Activated B cell treated with CpG ODN at 0.5 μM for 24 hours (primary cell): ENCODE measurements at regions not wholly inside any gene's neighbourhood (a gene's known extent, or its start where the extent isn't known, plus 50 kb on each side); places are given as distances from the start of the nearest gene placed in this dataset.

Experiments
- ATAC-seq: fragments of 200-7000 bp; cut with Tn5 transposase; one replicate; pipeline ENCODE4 v1.10.0; 2021; ENCODE audit warnings: low read depth, mild to moderate bottlenecking, moderate library complexity
- CTCF ChIA-PET: fragments of 350-600 bp; sonication (Branson Sonifier 250); formaldehyde crosslinking; loops from one replicate; lab custom pipeline; 2021; ENCODE audit warnings: antibody characterized with exemption; lab: Charles Lee
- POLR2A ChIA-PET: fragments of 350-600 bp; sonication (Branson Sonifier 250); formaldehyde crosslinking; loops from one replicate; lab custom pipeline; 2021; ENCODE audit warnings: antibody characterized with exemption; lab: Charles Lee
- DNase-seq: peaks from one replicate; pipeline ENCODE4 v3.0.0; 2022
- H3K27ac Mint-ChIP-seq: one replicate; pipeline ENCODE4 v1.8.0; 2020; ENCODE audit warnings: mixed read lengths
- H3K27me3 Mint-ChIP-seq: one replicate; pipeline ENCODE4 v1.8.0; 2021; ENCODE audit warnings: mixed read lengths
- H3K36me3 Mint-ChIP-seq: one replicate; pipeline ENCODE4 v1.8.0; 2021; ENCODE audit warnings: low read depth, mixed read lengths
- H3K4me1 Mint-ChIP-seq: one replicate; pipeline ENCODE4 v1.8.0; 2021; ENCODE audit warnings: mixed read lengths
- H3K4me3 Mint-ChIP-seq: one replicate; pipeline ENCODE4 v1.8.0; 2020; ENCODE audit warnings: mild to moderate bottlenecking, mixed read lengths
- H3K9me3 Mint-ChIP-seq: one replicate; pipeline ENCODE4 v1.8.0; 2020; ENCODE audit warnings: mixed read lengths
- intact Hi-C: fragments of 100-400 bp; cut with micrococcal nuclease; formaldehyde crosslinking; loops from one replicate; pipeline ENCODE4 v1.15.1; 2024
- TF ChIP-seq, protein P1 (sequence below): fragments of 200-600 bp; IDR thresholded peaks from one replicate; pipeline ENCODE4 v1.8.0; 2022; ENCODE audit warnings: antibody characterized with exemption, mild to moderate bottlenecking

DNA sequence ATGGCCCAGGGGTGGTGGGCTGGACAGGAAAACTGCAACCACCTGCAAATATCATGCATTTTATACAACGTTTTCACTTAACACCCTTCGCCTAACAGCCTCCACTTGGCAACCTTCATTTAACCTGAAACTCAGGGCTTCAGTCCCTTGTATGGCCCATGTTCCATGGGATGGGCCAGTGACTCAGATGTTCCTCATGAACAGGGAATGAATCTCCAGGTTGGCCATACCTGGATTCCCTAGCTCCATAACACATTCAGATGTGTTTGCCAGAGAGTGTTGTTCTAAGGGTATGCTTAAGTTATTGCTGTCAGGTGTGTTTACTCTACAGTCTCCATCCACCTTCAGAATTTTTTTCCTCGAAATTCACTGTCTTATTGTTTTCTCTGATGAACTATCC, 316.9 kb downstream of the JRKL start:
- no peak overlapping the region for H3K4me3 Mint-ChIP-seq
- POLR2A ChIA-PET, result no interaction called here
- H3K27ac Mint-ChIP-seq, result no peak overlapping the region
- CTCF ChIA-PET, result no interaction called here
- intact Hi-C loops, result no loop called here
- H3K9me3 Mint-ChIP-seq, result no peaks in the 10 kb centered on the region
- DNase-seq (no peak), ATAC-seq (no peak)
- no peaks in the 10 kb centered on the region for H3K4me1 Mint-ChIP-seq
- no peaks in the 10 kb centered on the region for H3K36me3 Mint-ChIP-seq
- no peaks in the 10 kb centered on the region for H3K27me3 Mint-ChIP-seq
- TF ChIP-seq, protein P1, sequence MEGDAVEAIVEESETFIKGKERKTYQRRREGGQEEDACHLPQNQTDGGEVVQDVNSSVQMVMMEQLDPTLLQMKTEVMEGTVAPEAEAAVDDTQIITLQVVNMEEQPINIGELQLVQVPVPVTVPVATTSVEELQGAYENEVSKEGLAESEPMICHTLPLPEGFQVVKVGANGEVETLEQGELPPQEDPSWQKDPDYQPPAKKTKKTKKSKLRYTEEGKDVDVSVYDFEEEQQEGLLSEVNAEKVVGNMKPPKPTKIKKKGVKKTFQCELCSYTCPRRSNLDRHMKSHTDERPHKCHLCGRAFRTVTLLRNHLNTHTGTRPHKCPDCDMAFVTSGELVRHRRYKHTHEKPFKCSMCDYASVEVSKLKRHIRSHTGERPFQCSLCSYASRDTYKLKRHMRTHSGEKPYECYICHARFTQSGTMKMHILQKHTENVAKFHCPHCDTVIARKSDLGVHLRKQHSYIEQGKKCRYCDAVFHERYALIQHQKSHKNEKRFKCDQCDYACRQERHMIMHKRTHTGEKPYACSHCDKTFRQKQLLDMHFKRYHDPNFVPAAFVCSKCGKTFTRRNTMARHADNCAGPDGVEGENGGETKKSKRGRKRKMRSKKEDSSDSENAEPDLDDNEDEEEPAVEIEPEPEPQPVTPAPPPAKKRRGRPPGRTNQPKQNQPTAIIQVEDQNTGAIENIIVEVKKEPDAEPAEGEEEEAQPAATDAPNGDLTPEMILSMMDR, result no peak

DNA sequence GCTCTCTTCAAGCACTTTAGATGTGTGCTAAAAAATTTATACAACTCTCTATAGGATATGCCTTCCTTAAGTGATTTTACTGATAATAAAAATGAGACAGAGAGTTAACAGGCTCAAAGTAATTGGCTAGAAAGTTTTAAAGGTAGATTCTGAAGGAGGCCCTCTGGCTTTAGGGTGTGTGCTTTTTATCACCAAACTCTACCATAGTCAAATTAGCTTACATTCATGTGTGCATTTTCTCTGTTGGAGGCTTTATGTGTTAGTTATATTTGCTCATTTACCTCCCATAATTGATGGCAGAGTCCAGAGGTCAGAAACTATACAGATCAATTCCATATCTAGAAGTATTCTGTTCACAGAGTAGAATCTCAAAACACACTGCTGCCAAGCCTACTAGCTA, 317.5 kb downstream of the JRKL start:
- TF ChIP-seq, protein P1, result no peak

DNA sequence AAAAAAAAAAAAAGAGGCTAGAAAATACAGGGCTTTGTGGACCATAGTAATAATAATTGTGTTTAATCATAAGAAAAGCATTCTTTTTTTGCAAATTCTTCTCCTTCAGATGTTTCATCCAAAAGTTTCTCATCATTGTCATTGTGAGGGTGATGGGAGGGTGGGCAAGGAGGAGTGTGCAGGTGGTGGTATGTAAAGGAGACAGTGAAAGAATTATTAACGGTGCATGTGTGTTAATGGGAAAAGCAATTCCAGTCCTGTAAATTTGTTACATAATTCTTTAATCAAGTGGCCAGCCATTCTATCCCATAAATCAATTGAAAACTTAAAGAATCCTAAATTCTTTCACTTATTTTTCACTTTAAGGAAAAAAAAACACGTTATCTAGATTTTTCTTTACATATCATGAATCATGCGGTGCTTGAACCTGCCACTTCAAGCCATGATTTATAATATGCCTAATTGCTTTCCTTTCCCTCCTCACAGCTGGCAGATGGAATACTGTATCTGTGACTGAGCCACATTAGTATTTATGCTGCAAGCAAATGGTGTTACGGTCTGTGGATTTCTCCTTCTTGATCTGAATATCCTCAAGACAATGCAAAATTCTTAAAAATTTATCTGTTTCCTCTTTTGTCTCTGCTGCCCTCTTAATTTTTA, 318.5 kb downstream of the JRKL start:
- ChIA-PET POLR2A (no interaction called here), CTCF (no interaction called here)
- DNase-seq, result no peak
- Mint-ChIP-seq H3K27ac (no peak overlapping the region), H3K4me3 (no peak overlapping the region), H3K4me1 (no peaks in the 10 kb centered on the region), H3K9me3 (no peaks in the 10 kb centered on the region), H3K27me3 (no peaks in the 10 kb centered on the region), H3K36me3 (no peaks in the 10 kb centered on the region)
- no peak for ATAC-seq
- TF ChIP-seq, protein P1, result no peak
- intact Hi-C loops, result no loop called here

More for the DNA sequence above, 317.5 kb downstream of the JRKL start:
- Mint-ChIP-seq H3K4me1 (no peaks in the 10 kb centered on the region), H3K27me3 (no peaks in the 10 kb centered on the region), H3K27ac (no peak overlapping the region), H3K4me3 (no peak overlapping the region), H3K36me3 (no peaks in the 10 kb centered on the region), H3K9me3 (no peaks in the 10 kb centered on the region)
- ChIA-PET POLR2A (no interaction called here), CTCF (no interaction called here)
- DNase-seq (no peak), ATAC-seq (no peak)
- intact Hi-C loops, result no loop called here

DNA sequence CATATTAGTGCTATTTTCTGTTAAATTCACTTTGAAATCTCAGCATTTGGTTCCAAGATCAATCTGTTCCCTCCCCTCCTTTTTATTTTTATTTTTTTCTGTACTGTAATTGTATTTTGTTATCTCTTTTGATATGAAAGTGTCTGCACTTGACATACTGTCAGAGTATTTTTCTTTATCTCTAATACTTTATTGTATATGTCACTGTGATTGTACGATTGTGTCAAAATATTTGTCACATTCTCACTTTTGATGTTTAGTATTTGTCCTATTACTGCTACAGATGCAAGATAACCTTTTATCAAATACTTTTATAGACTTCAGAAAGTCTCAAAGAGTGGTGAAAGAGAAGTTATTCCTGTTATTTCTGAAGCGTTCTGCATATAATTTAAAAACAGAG, 323.5 kb downstream of the JRKL start:
- TF ChIP-seq, protein P1, result no peak
- ATAC-seq (no peak), DNase-seq (no peak)
- no peaks in the 10 kb centered on the region for H3K4me1 Mint-ChIP-seq
- no peak overlapping the region for H3K27ac Mint-ChIP-seq
- CTCF ChIA-PET, result no interaction called here
- intact Hi-C loops, result no loop called here
- H3K27me3 Mint-ChIP-seq, result no peaks in the 10 kb centered on the region
- no peaks in the 10 kb centered on the region for H3K9me3 Mint-ChIP-seq
- POLR2A ChIA-PET, result no interaction called here
- no peaks in the 10 kb centered on the region for H3K36me3 Mint-ChIP-seq
- no peak overlapping the region for H3K4me3 Mint-ChIP-seq

DNA sequence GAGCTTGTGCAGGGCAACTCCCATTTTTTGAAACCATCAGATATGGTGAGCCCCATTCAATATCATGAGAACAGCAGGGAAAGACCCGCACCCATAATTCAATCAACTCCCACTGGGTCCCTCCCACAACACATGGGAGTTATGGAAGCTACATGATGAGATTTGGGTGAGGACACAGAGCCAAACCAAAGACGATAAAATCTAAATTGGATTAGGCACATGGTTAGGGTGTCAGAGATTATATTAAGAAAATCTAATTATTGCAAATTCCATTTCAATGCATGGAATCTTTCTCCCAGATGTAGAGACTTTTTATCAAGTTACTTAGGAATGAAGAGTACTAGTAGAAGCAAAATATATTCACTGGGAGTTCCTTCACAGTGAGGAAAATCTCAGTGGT, 324.9 kb downstream of the JRKL start:
- intact Hi-C loops, result no loop called here
- no peak overlapping the region for H3K27ac Mint-ChIP-seq
- no peaks in the 10 kb centered on the region for H3K36me3 Mint-ChIP-seq
- H3K4me1 Mint-ChIP-seq, result no peaks in the 10 kb centered on the region
- no peak for ATAC-seq
- H3K9me3 Mint-ChIP-seq, result no peaks in the 10 kb centered on the region
- no peak overlapping the region for H3K4me3 Mint-ChIP-seq
- no peaks in the 10 kb centered on the region for H3K27me3 Mint-ChIP-seq
- CTCF ChIA-PET, result no interaction called here
- no peak for DNase-seq
- POLR2A ChIA-PET, result no interaction called here
- TF ChIP-seq, protein P1, result no peak
